HG03378 (cell line): ENCODE measurements at regions not wholly inside any gene's neighbourhood (a gene's known extent, or its start where the extent isn't known, plus 50 kb on each side); places are given as distances from the start of the nearest gene placed in this dataset.
"Not testable (repeated sequence)": the region's sequence is repeated elsewhere in the genome, so short reads cannot be mapped to it uniquely, and the experiment has no call there.

ENCODE experiments used
- ATAC-seq: cut with Tn5 transposase; IDR thresholded peaks from one replicate; pipeline ENCODE4 v1.9.1; 2021; ENCODE audit warnings: mild to moderate bottlenecking, moderate library complexity; ENCODE audit not compliant: unreplicated experiment

- ATAC-seq: no peak
These were observed 2277.7 kb upstream of the AGA start for GRCh38 chr4:179719766-179720450.

DNA sequence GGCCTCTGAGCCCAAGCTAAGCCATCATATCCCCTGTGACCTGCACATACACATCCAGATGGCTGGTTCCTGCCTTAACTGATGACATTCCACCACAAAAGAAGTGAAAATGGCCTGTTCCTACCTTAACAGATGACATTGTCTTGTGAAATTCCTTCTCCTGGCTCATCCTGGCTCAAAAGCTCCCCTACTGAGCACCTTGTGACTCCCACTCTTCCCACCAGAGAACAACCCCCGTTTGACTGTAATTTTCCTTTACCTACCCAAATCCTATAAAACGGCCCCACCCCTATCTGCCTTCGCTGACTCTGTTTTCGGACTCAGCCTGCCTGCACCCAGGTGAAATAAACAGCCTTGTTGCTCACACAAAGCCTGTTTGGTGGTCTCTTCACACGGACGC, 2284.3 kb upstream of the AGA start:
- ATAC-seq: not testable (repeated sequence)

DNA sequence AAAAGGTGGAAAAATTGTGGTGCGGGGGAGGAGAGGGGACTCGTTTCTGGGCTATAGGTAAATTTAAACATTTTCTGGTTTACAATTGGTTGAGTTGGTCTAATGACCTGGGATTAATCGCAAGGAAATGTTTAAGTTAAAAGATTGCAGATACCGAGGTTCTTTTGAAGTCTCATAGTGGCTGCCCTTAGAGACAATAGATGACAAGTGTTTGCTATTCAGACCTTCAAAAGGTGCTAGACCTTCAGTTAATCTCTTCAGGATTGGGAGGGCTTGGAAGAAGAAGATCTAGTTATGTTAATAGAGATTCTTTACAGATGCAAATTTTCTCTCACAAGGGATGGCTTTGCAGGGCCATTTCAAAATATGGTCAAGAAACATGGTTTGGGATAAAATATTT, 2286.1 kb upstream of the AGA start:
- no peak for ATAC-seq

DNA sequence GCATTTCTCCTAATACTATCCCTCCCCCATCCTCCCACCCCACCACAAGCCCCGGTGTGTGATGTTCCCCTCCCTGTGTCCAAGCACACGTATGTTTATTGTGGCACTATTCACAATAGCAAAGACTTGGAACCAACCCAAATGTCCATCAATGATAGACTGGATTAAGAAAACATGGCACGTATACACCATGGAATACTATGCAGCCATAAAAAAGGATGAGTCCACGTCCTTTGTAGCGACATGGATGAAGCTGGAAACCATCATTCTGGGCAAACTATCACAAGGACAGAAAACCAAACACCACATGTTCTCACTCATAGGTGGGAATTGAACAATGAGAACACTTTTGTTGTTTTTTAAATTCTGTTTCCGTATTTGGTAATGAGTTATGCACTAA, 2294.6 kb upstream of the AGA start:
- ATAC-seq: not testable (repeated sequence)

DNA sequence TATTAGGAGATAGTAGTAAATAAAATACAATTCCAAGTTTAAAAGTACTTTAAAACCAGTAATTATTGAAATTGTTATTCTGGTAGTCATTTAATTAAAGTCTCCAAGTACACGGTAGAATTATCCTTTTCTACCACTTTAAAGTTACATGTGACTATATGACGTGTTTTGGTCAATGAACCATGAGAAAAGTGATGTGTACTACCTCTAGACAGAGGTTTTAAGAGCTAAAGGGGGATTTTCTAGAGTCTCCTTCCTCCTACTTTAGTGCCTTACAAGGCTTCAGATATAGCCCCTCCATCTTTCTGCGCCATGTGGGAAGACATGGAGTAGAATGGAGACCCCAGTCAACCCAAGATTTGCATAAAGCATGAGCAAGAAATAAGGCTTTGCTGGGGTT, 2296.6 kb upstream of the AGA start:
- ATAC-seq: no peak

DNA sequence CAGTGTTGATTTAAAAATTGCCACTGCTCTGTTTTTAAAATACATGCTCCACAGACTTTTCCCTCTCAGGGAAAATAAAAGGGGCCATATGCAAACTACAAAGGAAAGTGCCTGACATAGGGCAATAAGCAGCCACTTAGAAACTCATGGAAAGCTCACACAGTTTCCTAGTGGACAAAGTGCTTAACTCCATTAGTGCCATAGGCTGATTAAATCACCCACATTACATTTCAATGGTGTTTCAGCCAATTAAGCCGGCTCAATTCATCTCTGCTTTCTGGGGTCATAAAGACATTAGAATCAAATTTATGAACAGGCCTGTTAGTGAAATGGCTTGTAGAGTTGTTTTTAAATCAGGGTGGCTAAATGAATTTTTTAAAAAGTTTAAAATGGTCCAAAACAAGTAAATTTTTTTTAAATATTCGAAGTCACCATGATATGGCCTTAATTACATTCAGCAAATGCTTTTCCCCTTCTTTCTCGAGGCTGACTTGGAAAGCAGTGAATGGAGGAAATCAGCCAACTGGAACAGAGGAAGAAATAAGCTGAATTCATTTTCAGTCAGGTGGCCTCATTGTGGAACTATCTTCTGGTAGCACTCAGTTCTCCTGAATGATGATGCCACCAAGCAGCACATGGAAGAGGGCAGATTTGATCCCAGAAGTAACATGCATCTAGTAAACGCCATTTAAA, 2305.1 kb upstream of the AGA start:
- ATAC-seq: no peak

- no peak for ATAC-seq
These were observed 2306.6 kb upstream of the AGA start for GRCh38 chr4:179748837-179749236.

- ATAC-seq: no peak
These were observed 2308.1 kb upstream of the AGA start for GRCh38 chr4:179750374-179750773.

DNA sequence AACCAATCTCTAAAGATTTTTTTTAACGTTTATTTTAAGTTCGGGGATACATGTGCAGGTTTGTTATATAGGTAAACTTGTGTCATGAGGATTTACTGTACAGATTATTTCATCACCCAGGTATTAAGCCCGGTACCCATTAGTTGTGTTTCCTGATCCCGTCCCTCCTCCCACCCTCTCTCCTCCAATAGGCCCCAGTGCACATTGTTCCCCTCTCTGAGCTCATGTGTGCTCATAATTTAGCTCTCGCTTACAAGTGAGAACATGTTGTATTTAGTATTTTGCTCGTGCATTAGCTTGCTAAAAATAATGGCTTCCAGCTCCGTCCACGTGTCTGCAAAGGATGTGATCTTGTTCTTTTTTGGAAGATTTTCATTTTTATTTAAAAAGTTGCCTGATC, 2309.4 kb upstream of the AGA start:
- no peak for ATAC-seq

- no peak for ATAC-seq
These were observed 2313.1 kb upstream of the AGA start for GRCh38 chr4:179755322-179755721.

- ATAC-seq: no peak
These were observed 2315.4 kb upstream of the AGA start for GRCh38 chr4:179757641-179758040.

GRCh38 chr4:179762840-179763239, 2320.6 kb upstream of the AGA start:
- ATAC-seq: no peak

DNA sequence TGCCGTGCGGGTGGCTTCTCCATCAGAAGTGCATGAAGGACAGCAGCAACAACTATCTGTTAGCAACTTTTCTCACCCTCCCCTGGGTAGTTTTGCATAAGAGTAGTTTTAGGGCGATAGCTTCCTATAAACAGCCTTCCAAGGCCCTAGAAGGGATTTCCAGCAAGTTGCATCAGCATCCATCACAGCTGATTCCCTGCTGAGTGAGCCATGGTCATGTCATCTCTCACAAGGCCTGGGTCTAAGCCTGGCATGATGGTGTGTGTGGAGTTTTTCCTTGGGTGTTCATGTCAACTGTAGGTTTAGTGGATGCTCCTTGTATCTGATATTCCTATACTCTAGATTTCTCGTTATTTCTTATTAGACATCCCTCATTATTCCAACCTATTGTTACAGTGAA, 2324.7 kb upstream of the AGA start:
- ATAC-seq: no peak

GRCh38 chr4:179768996-179769395, 2326.8 kb upstream of the AGA start:
- ATAC-seq: no peak

GRCh38 chr4:179797738-179798137, 2355.5 kb upstream of the AGA start:
- no peak for ATAC-seq

DNA sequence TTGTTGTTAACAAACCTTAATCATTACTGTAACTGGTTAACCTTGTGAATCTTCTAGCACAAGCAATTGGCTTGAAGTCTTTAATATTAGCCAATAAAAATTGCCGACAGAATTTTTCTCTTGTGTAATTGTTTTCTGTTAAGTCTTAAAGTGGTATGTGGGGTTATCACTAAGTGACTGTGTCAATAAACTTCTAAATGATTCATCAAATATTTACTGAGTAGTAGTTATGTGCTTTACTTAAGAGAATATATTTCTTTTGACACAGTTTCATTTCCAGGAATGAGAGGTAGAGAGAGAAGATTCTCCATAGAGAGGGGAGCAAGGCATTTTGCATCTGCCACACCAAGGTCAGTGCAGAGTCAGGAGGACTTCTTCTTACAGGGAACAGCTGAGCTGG, 2361.6 kb upstream of the AGA start:
- ATAC-seq: no peak

DNA sequence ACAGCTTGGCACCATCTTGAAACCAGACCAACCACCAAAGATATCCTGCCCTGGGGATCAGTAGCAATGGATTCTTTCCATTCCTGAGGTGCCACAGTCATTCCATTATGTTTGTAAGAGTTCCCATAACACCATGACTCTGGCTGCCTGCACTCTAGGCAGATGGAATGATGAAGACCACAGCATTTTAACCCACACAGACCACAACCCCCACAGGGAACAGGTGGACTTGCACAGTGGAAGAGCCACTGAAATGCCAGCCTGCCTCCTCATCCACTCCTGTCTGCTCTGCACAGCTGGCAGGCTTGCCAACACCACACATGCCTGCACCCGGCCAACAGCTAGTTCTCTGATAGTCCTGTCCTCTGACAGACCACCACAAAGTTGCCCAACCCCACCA, 2362.2 kb upstream of the AGA start:
- no peak for ATAC-seq

DNA sequence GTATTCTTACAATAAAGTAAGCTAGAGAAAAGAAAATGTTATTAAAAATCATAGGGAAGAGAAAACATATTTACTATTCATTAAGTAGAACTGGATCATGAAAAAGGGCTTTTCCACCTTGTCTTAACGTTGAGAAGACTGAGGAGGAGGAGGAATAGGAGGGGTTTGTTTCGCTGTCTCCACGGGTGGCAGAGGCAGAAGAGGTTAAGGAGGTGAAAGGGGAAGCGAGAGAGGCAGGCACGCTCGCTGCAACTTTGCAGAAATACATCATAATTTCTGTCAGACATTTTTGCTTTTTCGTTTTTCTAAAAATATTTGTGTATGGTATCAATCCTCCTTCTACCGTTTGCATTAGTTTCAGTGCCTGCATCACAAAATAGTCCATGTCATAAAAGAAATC, 2375.1 kb upstream of the AGA start:
- ATAC-seq: no peak

DNA sequence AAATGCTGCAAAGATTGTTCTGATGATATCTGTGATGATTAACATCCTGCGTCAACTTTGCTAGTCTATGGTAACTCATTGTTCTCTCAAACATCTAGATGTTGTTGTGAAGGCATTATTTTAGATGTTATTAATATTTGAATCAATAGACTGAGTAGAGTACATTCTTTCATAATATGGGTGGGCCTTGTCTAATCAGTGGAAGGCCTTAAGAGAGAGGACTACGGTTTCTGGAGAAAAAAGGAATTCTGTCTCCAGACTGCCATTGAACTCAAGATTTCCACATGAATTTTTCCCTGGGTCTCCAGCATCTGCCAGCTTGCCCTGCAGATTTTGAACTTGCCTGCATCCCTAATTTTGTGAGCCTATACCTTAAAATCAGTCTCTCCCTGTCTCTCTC, 2381.1 kb upstream of the AGA start:
- ATAC-seq: no peak

DNA sequence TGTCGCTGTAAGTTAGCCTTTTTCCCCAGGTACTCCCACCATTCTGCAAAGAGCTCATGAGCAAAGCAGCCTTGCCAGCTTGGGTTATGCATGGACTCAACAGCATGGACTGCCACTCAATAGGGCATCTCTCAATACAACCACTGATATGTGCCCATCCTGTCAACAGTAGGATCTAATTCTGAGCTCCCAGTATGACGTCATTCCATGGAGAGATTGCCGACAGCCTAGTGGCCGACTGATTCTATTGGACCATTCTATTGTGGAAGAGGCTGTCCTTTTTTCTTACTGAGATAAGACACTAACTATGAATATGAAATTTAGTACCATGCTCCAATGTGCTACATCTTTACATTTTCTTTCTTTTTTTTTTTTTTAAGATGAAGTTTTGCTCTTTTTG, 2389.0 kb upstream of the AGA start:
- ATAC-seq: no peak

- no peak for ATAC-seq
These were observed 2394.2 kb upstream of the AGA start for GRCh38 chr4:179836179-179837075.

GRCh38 chr4:179843370-179843769, 2399.8 kb upstream of the TENM3 start:
- ATAC-seq: no peak
